HEK293 (cell line): ENCODE measurements at regions not wholly inside any gene's neighbourhood (a gene's known extent, or its start where the extent isn't known, plus 50 kb on each side); places are given as distances from the start of the nearest gene placed in this dataset.

Source experiments
- CTCF ChIA-PET: fragments of 350-600 bp; formaldehyde crosslinking; extraction: SDS; loops from one replicate; lab custom pipeline; 2021; ENCODE audit warnings: antibody characterized with exemption; lab: Yijun Ruan, JAX
- POLR2A ChIA-PET: fragments of 300-600 bp; formaldehyde crosslinking; extraction: SDS; loops from one replicate; lab custom pipeline; 2020; ENCODE audit warnings: antibody characterized with exemption, inconsistent platforms; lab: Yijun Ruan, JAX
- H3K27ac ChIP-seq: fragments of 200-500 bp; sonication (Bioruptor generic); 2 replicates; pipeline ENCODE4 v1.5.1; 2014; ENCODE audit warnings: low read depth, low read length, control low read depth, inconsistent platforms; ENCODE audit errors: extremely low read depth
- H3K36me3 ChIP-seq, 2 experiments: fragments of 200-500 bp in 1 of 2; sonication (Bioruptor generic) in 1 of 2; 1 replicate in 1 of 2; 2 replicates in 1 of 2; pipeline ENCODE4 v1.5.1; 2014 to 2017; ENCODE audit warnings: inconsistent platforms in 2 of 2, low read length in 2 of 2; ENCODE audit not compliant: control insufficient read depth in 2 of 2, insufficient read depth in 1 of 2
- H3K4me1 ChIP-seq: fragments of 200-500 bp; sonication (Bioruptor generic); 2 replicates; pipeline ENCODE4 v1.5.1; 2014; ENCODE audit warnings: mild to moderate bottlenecking, low read length, inconsistent platforms; ENCODE audit not compliant: control insufficient read depth, insufficient read depth
- H3K4me3 ChIP-seq: 2 replicates; pipeline ENCODE4 v1.5.1; 2011; ENCODE audit warnings: low read depth, mild to moderate bottlenecking, control low read depth, low read length, moderate library complexity
- H3K9me3 ChIP-seq: fragments of 200-500 bp; sonication (Bioruptor generic); 2 replicates; pipeline ENCODE4 v1.5.1; 2014; ENCODE audit warnings: low read depth, low read length, inconsistent platforms; ENCODE audit not compliant: control insufficient read depth, insufficient read depth
- BCL6B ChIP-seq: fragments of 450-650 bp; formaldehyde crosslinking; IDR thresholded peaks from 2 replicates; pipeline ENCODE4 v1.5.1; 2017; ENCODE audit warnings: missing biosample characterization, missing genetic modification characterization
- HIC1 ChIP-seq: fragments of 450-650 bp; formaldehyde crosslinking; IDR thresholded peaks from 2 replicates; pipeline ENCODE4 v1.5.1; 2016; ENCODE audit warnings: missing biosample characterization, missing genetic modification characterization
- IKZF3 ChIP-seq: fragments of 450-650 bp; IDR thresholded peaks from 2 replicates; pipeline ENCODE4 v1.5.0; 2018; ENCODE audit warnings: missing biosample characterization, mild to moderate bottlenecking, missing genetic modification characterization, moderate library complexity
- WT1 ChIP-seq: fragments of 450-650 bp; formaldehyde crosslinking; IDR thresholded peaks from 2 replicates; pipeline ENCODE4 v1.5.1; 2016; ENCODE audit warnings: missing biosample characterization, missing genetic modification characterization
- ZBTB48 ChIP-seq: fragments of 450-650 bp; formaldehyde crosslinking; IDR thresholded peaks from 2 replicates; pipeline ENCODE4 v1.5.1; 2016; ENCODE audit warnings: missing biosample characterization, missing genetic modification characterization
- ZBTB7A ChIP-seq: fragments of 450-650 bp; formaldehyde crosslinking; IDR thresholded peaks from 2 replicates; pipeline ENCODE4 v1.5.1; 2016; ENCODE audit warnings: low read depth, missing biosample characterization, missing genetic modification characterization
- ZEB2 ChIP-seq: fragments of 450-650 bp; formaldehyde crosslinking; IDR thresholded peaks from 2 replicates; pipeline ENCODE4 v1.5.1; 2016; ENCODE audit warnings: missing biosample characterization, missing genetic modification characterization
- ZFP3 ChIP-seq: fragments of 450-650 bp; formaldehyde crosslinking; IDR thresholded peaks from 2 replicates; pipeline ENCODE4 v1.5.1; 2016; ENCODE audit warnings: low read depth, missing biosample characterization, missing genetic modification characterization
- ZNF112 ChIP-seq: fragments of 450-650 bp; formaldehyde crosslinking; IDR thresholded peaks from 2 replicates; pipeline ENCODE4 v1.5.0; 2017; ENCODE audit warnings: missing biosample characterization, missing genetic modification characterization
- ZNF19 ChIP-seq: fragments of 450-650 bp; formaldehyde crosslinking; IDR thresholded peaks from 2 replicates; pipeline ENCODE4; 2016; ENCODE audit warnings: missing biosample characterization, missing genetic modification characterization, low read depth
- ZNF24 ChIP-seq: fragments of 450-650 bp; formaldehyde crosslinking; IDR thresholded peaks from 2 replicates; pipeline ENCODE4 v1.5.1; 2016; ENCODE audit warnings: missing biosample characterization, missing genetic modification characterization
- ZNF311 ChIP-seq: fragments of 450-650 bp; formaldehyde crosslinking; IDR thresholded peaks from 2 replicates; pipeline ENCODE4 v1.5.1; 2017; ENCODE audit warnings: missing biosample characterization, missing genetic modification characterization, borderline replicate concordance
- ZNF341 ChIP-seq: fragments of 450-650 bp; formaldehyde crosslinking; IDR thresholded peaks from 2 replicates; pipeline ENCODE4; 2016; ENCODE audit warnings: low read depth, missing biosample characterization, missing genetic modification characterization
- ZNF473 ChIP-seq: fragments of 450-650 bp; formaldehyde crosslinking; IDR thresholded peaks from 2 replicates; pipeline ENCODE4 v1.5.1; 2017; ENCODE audit warnings: missing biosample characterization, missing genetic modification characterization
- ZNF548 ChIP-seq: fragments of 450-650 bp; formaldehyde crosslinking; IDR thresholded peaks from 2 replicates; pipeline ENCODE4 v1.5.1; 2016; ENCODE audit warnings: missing biosample characterization, missing genetic modification characterization
- ZNF610 ChIP-seq: fragments of 450-650 bp; formaldehyde crosslinking; IDR thresholded peaks from 2 replicates; pipeline ENCODE4 v1.5.1; 2016; ENCODE audit warnings: missing biosample characterization, missing genetic modification characterization, borderline replicate concordance
- ZNF623 ChIP-seq: fragments of 450-650 bp; formaldehyde crosslinking; IDR thresholded peaks from 2 replicates; pipeline ENCODE4 v1.5.1; 2016; ENCODE audit warnings: missing biosample characterization, missing genetic modification characterization
- ZNF677 ChIP-seq: fragments of 450-650 bp; IDR thresholded peaks from 2 replicates; pipeline ENCODE4 v1.5.0; 2018; ENCODE audit warnings: missing biosample characterization, mild to moderate bottlenecking, missing genetic modification characterization, moderate library complexity
- ZNF776 ChIP-seq: fragments of 450-650 bp; formaldehyde crosslinking; IDR thresholded peaks from 2 replicates; pipeline ENCODE4 v1.5.0; 2017; ENCODE audit warnings: missing biosample characterization, missing genetic modification characterization, borderline replicate concordance
- ZNF791 ChIP-seq: fragments of 450-650 bp; formaldehyde crosslinking; IDR thresholded peaks from 2 replicates; pipeline ENCODE4 v1.5.1; 2016; ENCODE audit warnings: missing biosample characterization, missing genetic modification characterization
- ZNF792 ChIP-seq: fragments of 450-650 bp; formaldehyde crosslinking; IDR thresholded peaks from 2 replicates; pipeline ENCODE4 v1.5.1; 2016; ENCODE audit warnings: missing biosample characterization, missing genetic modification characterization
- ZSCAN16 ChIP-seq: fragments of 450-650 bp; formaldehyde crosslinking; IDR thresholded peaks from 2 replicates; pipeline ENCODE4 v1.5.1; 2016; ENCODE audit warnings: missing biosample characterization, missing genetic modification characterization

GRCh38 chr3:721086-721485, 371.7 kb upstream of the CNTN6 start:
- POLR2A ChIA-PET, result no interaction called here
- H3K9me3 ChIP-seq, result no peaks in the 10 kb centered on the region

GRCh38 chr3:732326-732928, 360.4 kb upstream of the CNTN6 start:
- ChIA-PET CTCF (no interaction called here), POLR2A (no interaction called here)
- no peaks in the 10 kb centered on the region for H3K9me3 ChIP-seq
- H3K4me3 ChIP-seq, result no peak overlapping the region
- H3K4me1 ChIP-seq, result no peaks in the 10 kb centered on the region
- TF ChIP-seq ZSCAN16 (tag by site-specific recombination) (no peak), ZNF792 (tag by site-specific recombination) (no peak), BCL6B (tag by site-specific recombination) (no peak), ZNF677 (tag by site-specific recombination) (no peak), ZNF610 (tag by site-specific recombination) (no peak), ZNF473 (tag by site-specific recombination) (no peak), ZNF112 (tag by site-specific recombination) (no peak), ZBTB48 (tag by site-specific recombination) (no peak), IKZF3 (tag by site-specific recombination) (no peak), ZNF623 (tag by site-specific recombination) (no peak), ZBTB7A (tag by site-specific recombination) (no peak), WT1 (tag by site-specific recombination) (no peak), ZNF548 (no peak), ZNF311 (tag by site-specific recombination) (no peak)
- no peak overlapping the region for H3K27ac ChIP-seq
- no peaks in the 10 kb centered on the region for H3K36me3 ChIP-seq

More at GRCh38 chr3:721086-721485, 371.7 kb upstream of the CNTN6 start:
- no peak overlapping the region for H3K27ac ChIP-seq
- no peaks in the 10 kb centered on the region for H3K4me1 ChIP-seq
- H3K4me3 ChIP-seq, result no peak overlapping the region
- no peaks in the 10 kb centered on the region for H3K36me3 ChIP-seq
- CTCF ChIA-PET, result interaction anchor here (0.7 kb wide), 1 partner anchor 186 kb away, joined by 3 read pairs; no protein-coding TSS in a partner anchor
- TF ChIP-seq ZEB2 (tag by site-specific recombination), result no peak
- no peak for TF ChIP-seq ZSCAN16 (tag by site-specific recombination)
- no peak for TF ChIP-seq WT1 (tag by site-specific recombination)
- TF ChIP-seq ZNF791 (tag by site-specific recombination), result no peak
- TF ChIP-seq ZNF776, result no peak
- TF ChIP-seq HIC1, result no peak
- TF ChIP-seq ZNF341 (tag by site-specific recombination), result no peak
- no peak for TF ChIP-seq ZNF24 (tag by site-specific recombination)
- TF ChIP-seq ZFP3 (tag by site-specific recombination), result no peak
- TF ChIP-seq ZNF19 (tag by site-specific recombination), result no peak
- TF ChIP-seq, all 188 proteins: peak for 0
